Astrocyte (in vitro differentiated cells and primary cell): ENCODE measurements at regions not wholly inside any gene's neighbourhood (a gene's known extent, or its start where the extent isn't known, plus 50 kb on each side); places are given as distances from the start of the nearest gene placed in this dataset.

ENCODE experiments used
- DNase-seq: peaks from one replicate; pipeline ENCODE4 v3.0.0-alpha.2; 2010; ENCODE audit warnings: low read depth
- FAIRE-seq: peaks from 2 replicates; lab custom pipeline; 2011; peaks lifted over from hg19 to GRCh38; lab: Jason Lieb, UNC
- H2AFZ ChIP-seq: 2 replicates; pipeline ENCODE4 v1.6.0; 2012; ENCODE audit warnings: low read depth, low read length, inconsistent platforms
- H3K27ac ChIP-seq: 2 replicates; pipeline ENCODE4 v1.5.1; 2011; ENCODE audit warnings: low read depth, low read length, inconsistent platforms
- H3K27me3 ChIP-seq: 2 replicates; pipeline ENCODE4 v1.6.0; 2011; ENCODE audit warnings: low read length, inconsistent platforms; ENCODE audit not compliant: insufficient read depth
- H3K36me3 ChIP-seq: 2 replicates; pipeline ENCODE4 v1.5.1; 2011; ENCODE audit warnings: low read length, inconsistent platforms; ENCODE audit not compliant: insufficient read depth
- H3K4me1 ChIP-seq: 2 replicates; pipeline ENCODE4 v1.5.1; 2011; ENCODE audit warnings: low read length, inconsistent platforms; ENCODE audit not compliant: insufficient read depth
- H3K4me2 ChIP-seq: 2 replicates; pipeline ENCODE4 v1.6.0; 2012; ENCODE audit warnings: low read length, inconsistent platforms
- H3K4me3 ChIP-seq: 2 replicates; pipeline ENCODE4 v1.5.1; 2011; ENCODE audit warnings: low read depth, mild to moderate bottlenecking, low read length, inconsistent platforms; ENCODE audit not compliant: insufficient read depth
- H3K79me2 ChIP-seq: 2 replicates; pipeline ENCODE4 v1.6.0; 2012; ENCODE audit warnings: mild to moderate bottlenecking, low read length, inconsistent platforms; ENCODE audit not compliant: insufficient read depth
- H3K9ac ChIP-seq: 2 replicates; pipeline ENCODE4 v1.6.0; 2012; ENCODE audit warnings: mild to moderate bottlenecking, low read length, inconsistent platforms
- H3K9me3 ChIP-seq: 2 replicates; pipeline ENCODE4 v1.5.1; 2012; ENCODE audit warnings: low read depth, mild to moderate bottlenecking, low read length, inconsistent platforms; ENCODE audit not compliant: insufficient read depth
- H4K20me1 ChIP-seq: 2 replicates; pipeline ENCODE4 v1.6.0; 2012; ENCODE audit warnings: low read length, inconsistent platforms; ENCODE audit not compliant: insufficient read depth
- H3K27ac Mint-ChIP-seq: one replicate; pipeline ENCODE4 v1.8.0; 2021; ENCODE audit warnings: mild to moderate bottlenecking, mixed read lengths; ENCODE audit not compliant: unreplicated experiment
- H3K27me3 Mint-ChIP-seq: one replicate; pipeline ENCODE4 v1.8.0; 2021; ENCODE audit warnings: low read depth, mixed read lengths; ENCODE audit not compliant: unreplicated experiment
- H3K36me3 Mint-ChIP-seq: one replicate; pipeline ENCODE4 v1.8.0; 2021; ENCODE audit warnings: low read depth, mixed read lengths; ENCODE audit not compliant: unreplicated experiment
- H3K4me1 Mint-ChIP-seq: one replicate; pipeline ENCODE4 v1.8.0; 2021; ENCODE audit warnings: low read depth, mixed read lengths; ENCODE audit not compliant: unreplicated experiment
- H3K4me3 Mint-ChIP-seq: one replicate; pipeline ENCODE4 v1.8.0; 2021; ENCODE audit warnings: mild to moderate bottlenecking, moderate library complexity, mixed read lengths; ENCODE audit not compliant: unreplicated experiment
- H3K9me3 Mint-ChIP-seq: one replicate; pipeline ENCODE4 v1.8.0; 2021; ENCODE audit warnings: mild to moderate bottlenecking, mixed read lengths; ENCODE audit not compliant: unreplicated experiment
- CTCF ChIP-seq: IDR thresholded peaks from 2 replicates; pipeline ENCODE4 v1.5.1; 2011; ENCODE audit warnings: low read depth, mild to moderate bottlenecking, inconsistent platforms, low read length, moderate library complexity; ENCODE audit not compliant: insufficient read depth
- EZH2 ChIP-seq: IDR thresholded peaks from 2 replicates; pipeline ENCODE4 v1.6.1; 2012; ENCODE audit warnings: mild to moderate bottlenecking, low read length, inconsistent platforms; ENCODE audit not compliant: insufficient read depth

- H3K27ac Mint-ChIP-seq, result no peak overlapping the region
- no peaks in the 10 kb centered on the region for H3K9me3 Mint-ChIP-seq
- DNase-seq (no peak), FAIRE-seq (no peak)
- no peak overlapping the region for H3K4me3 ChIP-seq
- no peaks in the 10 kb centered on the region for H3K79me2 ChIP-seq
- H3K36me3 Mint-ChIP-seq, result no peaks in the 10 kb centered on the region
- no peaks in the 10 kb centered on the region for H3K9me3 ChIP-seq
- H3K9ac ChIP-seq, result no peak overlapping the region
- H3K27me3 ChIP-seq, result no peaks in the 10 kb centered on the region
- no peak overlapping the region for H3K27ac ChIP-seq
- H3K4me3 Mint-ChIP-seq, result no peak overlapping the region
- no peaks in the 10 kb centered on the region for H3K4me1 ChIP-seq
- no peak overlapping the region for H3K4me2 ChIP-seq
- TF ChIP-seq CTCF (no peak), EZH2 (no peak)
- no peaks in the 10 kb centered on the region for H3K36me3 ChIP-seq
- H2AFZ ChIP-seq, result no peak overlapping the region
- no peaks in the 10 kb centered on the region for H3K27me3 Mint-ChIP-seq
- no peaks in the 10 kb centered on the region for H3K4me1 Mint-ChIP-seq
- H4K20me1 ChIP-seq, result no peaks in the 10 kb centered on the region
Observed at GRCh38 chr18:73653827-73654226, 493.8 kb downstream of the FBXO15 start.

DNA sequence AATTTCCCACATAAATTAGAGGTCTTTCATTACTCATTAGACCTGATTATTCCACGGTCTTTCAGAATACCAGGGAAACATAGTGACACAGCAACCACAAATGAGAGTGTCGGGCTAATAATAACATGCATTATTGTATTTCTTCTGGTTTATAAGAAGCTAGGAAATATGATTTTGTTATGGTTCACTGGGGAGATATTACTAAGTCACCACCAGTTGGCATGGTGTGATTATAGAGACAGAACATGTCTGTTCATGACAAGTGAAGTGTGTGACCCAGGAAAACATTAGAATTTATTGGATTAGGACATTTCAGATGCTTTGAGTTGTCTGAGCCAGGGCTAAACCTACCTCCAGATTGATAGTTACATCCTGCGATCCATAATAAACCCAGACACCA, 494.4 kb downstream of the FBXO15 start:
- Histone ChIP-seq H4K20me1 (no peaks in the 10 kb centered on the region), H2AFZ (no peak overlapping the region), H3K4me3 (no peak overlapping the region), H3K27ac (no peak overlapping the region), H3K4me2 (no peak overlapping the region), H3K4me1 (no peaks in the 10 kb centered on the region), H3K79me2 (no peaks in the 10 kb centered on the region), H3K9ac (no peak overlapping the region), H3K36me3 (no peaks in the 10 kb centered on the region), H3K27me3 (no peaks in the 10 kb centered on the region), H3K9me3 (no peaks in the 10 kb centered on the region)
- FAIRE-seq, result no peak
- TF ChIP-seq CTCF (no peak), EZH2 (no peak)
- Mint-ChIP-seq H3K27me3 (no peaks in the 10 kb centered on the region), H3K36me3 (no peaks in the 10 kb centered on the region), H3K9me3 (no peaks in the 10 kb centered on the region), H3K4me3 (no peak overlapping the region), H3K4me1 (no peaks in the 10 kb centered on the region), H3K27ac (no peak overlapping the region)
- no peak for DNase-seq

- no peaks in the 10 kb centered on the region for H3K27me3 ChIP-seq
- Mint-ChIP-seq H3K27me3 (no peaks in the 10 kb centered on the region), H3K4me1 (peaks cover 16% of the 10 kb centered on the region), H3K4me3 (no peak overlapping the region), H3K36me3 (no peaks in the 10 kb centered on the region), H3K27ac (no peak overlapping the region), H3K9me3 (no peaks in the 10 kb centered on the region)
- H3K9ac ChIP-seq, result peak overlapping the region; percentile 70
- H3K4me3 ChIP-seq, result no peak overlapping the region
- H3K79me2 ChIP-seq, result no peaks in the 10 kb centered on the region
- no peaks in the 10 kb centered on the region for H4K20me1 ChIP-seq
- H3K27ac ChIP-seq, result peak overlapping the region; percentile 95
- no peak for TF ChIP-seq EZH2
- no peak for TF ChIP-seq CTCF
- no peak for FAIRE-seq
- H3K36me3 ChIP-seq, result no peaks in the 10 kb centered on the region
- H2AFZ ChIP-seq, result peak overlapping the region; percentile 32
- peaks cover 29% of the 10 kb centered on the region for H3K4me1 ChIP-seq
- peak; percentile 81 for DNase-seq
- H3K4me2 ChIP-seq, result peak overlapping the region; percentile 60
- no peaks in the 10 kb centered on the region for H3K9me3 ChIP-seq
Observed at GRCh38 chr18:73647391-73647790, 500.2 kb downstream of the FBXO15 start.
